Hepatocyte (in vitro differentiated cells): ENCODE measurements at regions not wholly inside any gene's neighbourhood (a gene's known extent, or its start where the extent isn't known, plus 50 kb on each side); places are given as distances from the start of the nearest gene placed in this dataset.

ENCODE experiments used
- CTCF ChIP-seq: fragments of 200-600 bp; sonication (generic); IDR thresholded peaks from 2 replicates; pipeline ENCODE4 v1.5.1; 2016; ENCODE audit warnings: antibody characterized with exemption, mild to moderate bottlenecking; ENCODE audit not compliant: poor library complexity
- EZH2 ChIP-seq: fragments of 200-600 bp; sonication (generic); IDR thresholded peaks from 2 replicates; pipeline ENCODE4 v1.6.1; 2016; ENCODE audit warnings: antibody characterized with exemption, mild to moderate bottlenecking, borderline replicate concordance

- TF ChIP-seq CTCF, result no peak
- no peak for TF ChIP-seq EZH2
Observed at GRCh38 chr6:133753756-133754155, 135.2 kb upstream of the TCF21 start.
